Activated B cell treated with CpG ODN at 0.5 μM for 24 hours (primary cell): ENCODE measurements at regions not wholly inside any gene's neighbourhood (a gene's known extent, or its start where the extent isn't known, plus 50 kb on each side); places are given as distances from the start of the nearest gene placed in this dataset.

Experiments used
- ATAC-seq: fragments of 200-7000 bp; cut with Tn5 transposase; one replicate; pipeline ENCODE4 v1.10.0; 2021; ENCODE audit warnings: low read depth, mild to moderate bottlenecking, moderate library complexity
- CTCF ChIA-PET: fragments of 350-600 bp; sonication (Branson Sonifier 250); formaldehyde crosslinking; loops from one replicate; lab custom pipeline; 2021; ENCODE audit warnings: antibody characterized with exemption; lab: Charles Lee
- POLR2A ChIA-PET: fragments of 350-600 bp; sonication (Branson Sonifier 250); formaldehyde crosslinking; loops from one replicate; lab custom pipeline; 2021; ENCODE audit warnings: antibody characterized with exemption; lab: Charles Lee
- DNase-seq: peaks from one replicate; pipeline ENCODE4 v3.0.0; 2022
- H3K27ac Mint-ChIP-seq: one replicate; pipeline ENCODE4 v1.8.0; 2020; ENCODE audit warnings: mixed read lengths
- H3K27me3 Mint-ChIP-seq: one replicate; pipeline ENCODE4 v1.8.0; 2021; ENCODE audit warnings: mixed read lengths
- H3K36me3 Mint-ChIP-seq: one replicate; pipeline ENCODE4 v1.8.0; 2021; ENCODE audit warnings: low read depth, mixed read lengths
- H3K4me1 Mint-ChIP-seq: one replicate; pipeline ENCODE4 v1.8.0; 2021; ENCODE audit warnings: mixed read lengths
- H3K4me3 Mint-ChIP-seq: one replicate; pipeline ENCODE4 v1.8.0; 2020; ENCODE audit warnings: mild to moderate bottlenecking, mixed read lengths
- H3K9me3 Mint-ChIP-seq: one replicate; pipeline ENCODE4 v1.8.0; 2020; ENCODE audit warnings: mixed read lengths
- intact Hi-C: fragments of 100-400 bp; cut with micrococcal nuclease; formaldehyde crosslinking; loops from one replicate; pipeline ENCODE4 v1.15.1; 2024
- TF ChIP-seq, protein P1 (sequence below): fragments of 200-600 bp; IDR thresholded peaks from one replicate; pipeline ENCODE4 v1.8.0; 2022; ENCODE audit warnings: antibody characterized with exemption, mild to moderate bottlenecking

DNA sequence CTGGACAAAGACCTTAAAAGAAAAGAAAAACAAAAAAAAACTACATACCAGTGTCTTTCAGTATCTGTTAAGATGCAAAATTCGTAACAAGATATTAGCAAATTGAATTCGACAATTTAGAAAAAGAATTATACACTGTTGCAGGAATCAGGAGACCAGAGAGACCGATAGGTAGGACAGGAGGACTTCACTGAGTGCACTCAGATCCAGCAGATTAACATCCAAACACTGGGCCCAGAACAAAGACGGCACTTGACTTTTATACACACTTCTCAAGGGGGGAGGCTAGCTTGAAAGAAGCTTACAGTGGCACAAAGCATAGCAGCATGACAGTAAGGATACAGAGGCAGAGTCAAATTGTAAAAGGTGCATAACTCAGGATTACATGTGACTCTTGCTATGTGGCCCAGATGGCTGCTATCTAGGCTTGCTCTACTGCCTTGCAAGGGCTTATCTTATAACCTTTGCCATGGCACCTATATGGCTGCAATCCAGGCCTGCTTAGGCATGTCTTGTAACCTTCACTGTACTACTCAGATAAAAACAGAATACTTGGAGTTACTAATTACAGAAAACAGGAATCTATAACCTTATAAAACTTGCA, 507.3 kb upstream of the LRRTM4 start:
- DNase-seq: no peak
- TF ChIP-seq, protein P1, sequence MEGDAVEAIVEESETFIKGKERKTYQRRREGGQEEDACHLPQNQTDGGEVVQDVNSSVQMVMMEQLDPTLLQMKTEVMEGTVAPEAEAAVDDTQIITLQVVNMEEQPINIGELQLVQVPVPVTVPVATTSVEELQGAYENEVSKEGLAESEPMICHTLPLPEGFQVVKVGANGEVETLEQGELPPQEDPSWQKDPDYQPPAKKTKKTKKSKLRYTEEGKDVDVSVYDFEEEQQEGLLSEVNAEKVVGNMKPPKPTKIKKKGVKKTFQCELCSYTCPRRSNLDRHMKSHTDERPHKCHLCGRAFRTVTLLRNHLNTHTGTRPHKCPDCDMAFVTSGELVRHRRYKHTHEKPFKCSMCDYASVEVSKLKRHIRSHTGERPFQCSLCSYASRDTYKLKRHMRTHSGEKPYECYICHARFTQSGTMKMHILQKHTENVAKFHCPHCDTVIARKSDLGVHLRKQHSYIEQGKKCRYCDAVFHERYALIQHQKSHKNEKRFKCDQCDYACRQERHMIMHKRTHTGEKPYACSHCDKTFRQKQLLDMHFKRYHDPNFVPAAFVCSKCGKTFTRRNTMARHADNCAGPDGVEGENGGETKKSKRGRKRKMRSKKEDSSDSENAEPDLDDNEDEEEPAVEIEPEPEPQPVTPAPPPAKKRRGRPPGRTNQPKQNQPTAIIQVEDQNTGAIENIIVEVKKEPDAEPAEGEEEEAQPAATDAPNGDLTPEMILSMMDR: no peak
- Mint-ChIP-seq H3K36me3 (no peaks in the 10 kb centered on the region), H3K27me3 (no peaks in the 10 kb centered on the region), H3K4me1 (no peaks in the 10 kb centered on the region), H3K9me3 (peaks cover 25% of the 10 kb centered on the region), H3K4me3 (no peak overlapping the region), H3K27ac (no peak overlapping the region)
- no peak for ATAC-seq
- POLR2A ChIA-PET: no interaction called here
- CTCF ChIA-PET: no interaction called here
- intact Hi-C loops: no loop called here

DNA sequence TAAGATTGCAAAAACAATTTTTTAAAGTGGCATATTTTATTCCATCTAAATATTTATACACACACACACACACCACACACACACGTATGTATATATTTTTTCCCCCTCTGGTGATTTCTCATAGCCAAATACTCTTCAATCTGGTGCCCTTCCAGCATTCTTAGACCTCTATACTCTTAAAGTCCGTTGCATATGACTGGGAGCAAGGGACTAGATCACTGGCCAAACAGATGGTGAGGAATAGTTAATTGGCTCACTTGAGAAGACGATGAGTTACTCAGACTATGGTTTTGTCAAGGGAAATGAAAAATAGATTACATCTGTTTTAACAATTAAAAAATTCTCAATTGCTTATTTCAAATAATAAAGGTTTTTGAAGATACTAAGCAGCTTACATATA, 512.5 kb upstream of the LRRTM4 start:
- no peak for ATAC-seq
- H3K27ac Mint-ChIP-seq: no peak overlapping the region
- H3K4me1 Mint-ChIP-seq: no peaks in the 10 kb centered on the region
- intact Hi-C loops: no loop called here
- H3K4me3 Mint-ChIP-seq: no peak overlapping the region
- H3K36me3 Mint-ChIP-seq: no peaks in the 10 kb centered on the region
- POLR2A ChIA-PET: no interaction called here
- peaks cover 18% of the 10 kb centered on the region for H3K9me3 Mint-ChIP-seq
- no peaks in the 10 kb centered on the region for H3K27me3 Mint-ChIP-seq
- DNase-seq: no peak
- CTCF ChIA-PET: no interaction called here
- TF ChIP-seq, protein P1: no peak

DNA sequence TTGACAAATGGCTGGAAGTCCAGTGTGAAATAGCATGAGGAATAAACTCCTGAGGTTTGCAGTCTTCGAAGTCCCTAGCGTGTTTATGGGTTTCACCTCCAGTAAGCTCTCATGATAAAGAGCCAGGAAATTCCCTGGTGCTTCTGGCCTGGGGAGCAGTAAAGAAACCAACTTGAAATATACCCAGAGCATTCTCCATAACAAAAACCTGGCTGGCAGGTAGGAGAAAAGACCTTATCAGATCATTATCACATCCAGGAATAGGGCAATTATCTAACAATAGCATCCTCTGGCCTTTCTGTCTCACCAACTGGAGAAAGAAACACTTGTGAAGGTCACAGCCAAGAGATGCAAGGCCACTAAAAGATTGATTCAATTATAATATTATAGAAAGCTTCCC, 513.6 kb upstream of the LRRTM4 start:
- CTCF ChIA-PET: no interaction called here

DNA sequence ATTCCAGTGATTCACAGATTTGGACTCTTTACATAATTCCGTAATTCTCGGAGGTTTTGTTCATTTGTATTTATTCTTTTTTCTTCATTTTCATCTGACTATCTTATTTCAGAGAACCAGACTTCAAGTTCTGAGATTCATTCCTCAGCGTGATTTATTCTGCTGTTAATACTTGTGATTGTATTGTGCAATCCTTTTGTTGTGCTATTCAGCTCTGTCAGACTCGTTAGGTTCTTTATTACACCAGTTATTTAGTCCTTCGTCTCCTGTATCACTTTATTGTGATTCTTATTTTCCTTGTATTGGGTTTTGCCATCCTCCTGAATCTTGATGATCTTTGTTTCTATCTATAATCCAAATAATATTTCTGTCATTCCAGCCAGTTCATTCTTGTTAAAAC, 529.3 kb upstream of the LRRTM4 start:
- Mint-ChIP-seq H3K9me3 (peaks cover 25% of the 10 kb centered on the region), H3K36me3 (no peaks in the 10 kb centered on the region), H3K4me1 (no peaks in the 10 kb centered on the region), H3K27ac (no peak overlapping the region), H3K4me3 (no peak overlapping the region), H3K27me3 (no peaks in the 10 kb centered on the region)
- ChIA-PET POLR2A (no interaction called here), CTCF (no interaction called here)
- DNase-seq (no peak), ATAC-seq (no peak)
- intact Hi-C loops: no loop called here
- TF ChIP-seq, protein P1: no peak

More for the DNA sequence above, 513.6 kb upstream of the LRRTM4 start:
- TF ChIP-seq, protein P1: no peak
- intact Hi-C loops: no loop called here
- POLR2A ChIA-PET: no interaction called here
- Mint-ChIP-seq H3K4me1 (no peaks in the 10 kb centered on the region), H3K27me3 (no peaks in the 10 kb centered on the region), H3K4me3 (no peak overlapping the region), H3K27ac (no peak overlapping the region), H3K9me3 (peaks cover 21% of the 10 kb centered on the region), H3K36me3 (no peaks in the 10 kb centered on the region)
- DNase-seq (no peak), ATAC-seq (no peak)

- CTCF ChIA-PET: no interaction called here
- H3K27ac Mint-ChIP-seq: no peak overlapping the region
- no peaks in the 10 kb centered on the region for H3K27me3 Mint-ChIP-seq
- TF ChIP-seq, protein P1: no peak
- peaks cover 23% of the 10 kb centered on the region for H3K9me3 Mint-ChIP-seq
- H3K36me3 Mint-ChIP-seq: no peaks in the 10 kb centered on the region
- H3K4me3 Mint-ChIP-seq: no peak overlapping the region
- DNase-seq (no peak), ATAC-seq (no peak)
- intact Hi-C loops: no loop called here
- H3K4me1 Mint-ChIP-seq: no peaks in the 10 kb centered on the region
- POLR2A ChIA-PET: no interaction called here
Measured at GRCh38 chr2:78056976-78057375, 534.8 kb upstream of the LRRTM4 start.
